Epithelial cell of proximal tubule (primary cell): ENCODE measurements at regions not wholly inside any gene's neighbourhood (a gene's known extent, or its start where the extent isn't known, plus 50 kb on each side); places are given as distances from the start of the nearest gene placed in this dataset.
"Not testable (repeated sequence)": the region's sequence is repeated elsewhere in the genome, so short reads cannot be mapped to it uniquely, and the experiment has no call there.

Experiments
- DNase-seq: peaks from one replicate; pipeline ENCODE4 v3.0.0-alpha.2; 2011; ENCODE audit warnings: low read depth
- H3K4me3 ChIP-seq: 2 replicates; pipeline ENCODE4 v1.5.1; 2011; ENCODE audit warnings: low read depth, mild to moderate bottlenecking, low read length
- CTCF ChIP-seq: conservative IDR thresholded peaks from 2 replicates; pipeline ENCODE4 v1.5.1; 2012; ENCODE audit warnings: low read depth, mild to moderate bottlenecking, low read length

GRCh38 chr2:53610260-53610659, 157.3 kb upstream of the CHAC2 start:
- H3K4me3 ChIP-seq = no peak overlapping the region
- no peak for DNase-seq
- TF ChIP-seq CTCF = no peak

GRCh38 chr2:53609551-53609950, 158.1 kb upstream of the CHAC2 start:
- TF ChIP-seq CTCF = no peak
- DNase-seq = no peak
- no peak overlapping the region for H3K4me3 ChIP-seq

GRCh38 chr2:53608293-53608692, 159.3 kb upstream of the CHAC2 start:
- no peak for TF ChIP-seq CTCF
- no peak overlapping the region for H3K4me3 ChIP-seq
- DNase-seq = no peak

- no peak overlapping the region for H3K4me3 ChIP-seq
- no peak for TF ChIP-seq CTCF
- no peak for DNase-seq
These were observed 166.8 kb upstream of the CHAC2 start for GRCh38 chr2:53600815-53601214.

GRCh38 chr2:53586733-53587612, 180.6 kb upstream of the CHAC2 start:
- not testable (repeated sequence) for H3K4me3 ChIP-seq, DNase-seq

- H3K4me3 ChIP-seq = no peak overlapping the region
- no peak for TF ChIP-seq CTCF
- DNase-seq = no peak
These were observed 182.6 kb upstream of the CHAC2 start for GRCh38 chr2:53584986-53585385.

GRCh38 chr2:53583583-53583982, 184.0 kb upstream of the CHAC2 start:
- TF ChIP-seq CTCF = no peak
- no peak overlapping the region for H3K4me3 ChIP-seq
- DNase-seq = no peak
